ENCODE measurements at regions not wholly inside any gene's neighbourhood (a gene's known extent, or its start where the extent isn't known, plus 50 kb on each side); places are given as distances from the start of the nearest gene placed in this dataset.

- TF ChIP-seq CTCF (IDR thresholded peaks at IDR 0.05; ENCODE audit: borderline replicate concordance, insufficient read depth, low read depth, low read length) = no peak
Measured at GRCh38 chr1:81619156-81619555, 181.6 kb upstream of the ADGRL2 start.

GRCh38 chr1:81618376-81618775 is 182.4 kb upstream of the ADGRL2 start:
- TF ChIP-seq CTCF (IDR thresholded peaks at IDR 0.05; ENCODE audit: borderline replicate concordance, insufficient read depth, low read depth, low read length) = no peak
- H3K4me3 ChIP-seq (ENCODE audit: low read depth, low read length) = no peak overlapping the region

More at GRCh38 chr1:81619156-81619555, 181.6 kb upstream of the ADGRL2 start:
- H3K4me3 ChIP-seq (ENCODE audit: low read depth, low read length) = no peak overlapping the region

DNA sequence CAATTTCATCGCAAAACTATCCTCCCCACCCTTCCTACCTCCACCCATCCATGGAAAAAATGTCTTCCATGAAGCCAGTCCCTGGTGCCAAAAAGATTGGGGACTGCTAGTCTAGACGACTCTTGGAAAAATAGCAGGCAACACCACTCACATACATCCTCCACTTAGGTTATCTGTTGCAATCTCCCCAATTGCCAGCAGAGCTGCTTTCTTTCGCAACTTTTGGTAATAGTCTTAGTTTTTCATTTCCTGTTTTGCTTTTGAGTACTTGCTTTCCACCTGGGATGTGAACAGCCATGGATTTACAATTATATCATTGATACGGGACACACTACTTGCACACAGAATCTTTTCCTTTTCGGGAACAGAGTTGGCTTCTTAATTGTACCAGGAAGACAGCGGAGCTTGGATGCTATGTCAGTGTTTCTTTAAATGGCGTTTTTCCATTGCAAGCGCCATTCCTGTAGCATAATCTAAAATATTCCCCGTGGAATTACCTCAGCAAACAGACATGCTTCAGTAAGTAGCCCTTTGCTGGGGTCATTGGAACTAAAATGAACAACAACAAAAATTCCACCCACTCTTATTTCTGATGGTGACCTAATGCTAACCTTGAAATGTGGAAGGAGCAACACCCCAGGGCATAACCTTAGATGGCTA is 183.3 kb upstream of the ADGRL2 start:
- TF ChIP-seq CTCF (IDR thresholded peaks at IDR 0.05; ENCODE audit: borderline replicate concordance, insufficient read depth, low read depth, low read length) = no peak
- no peak overlapping the region for H3K4me3 ChIP-seq (ENCODE audit: low read depth, low read length)

DNA sequence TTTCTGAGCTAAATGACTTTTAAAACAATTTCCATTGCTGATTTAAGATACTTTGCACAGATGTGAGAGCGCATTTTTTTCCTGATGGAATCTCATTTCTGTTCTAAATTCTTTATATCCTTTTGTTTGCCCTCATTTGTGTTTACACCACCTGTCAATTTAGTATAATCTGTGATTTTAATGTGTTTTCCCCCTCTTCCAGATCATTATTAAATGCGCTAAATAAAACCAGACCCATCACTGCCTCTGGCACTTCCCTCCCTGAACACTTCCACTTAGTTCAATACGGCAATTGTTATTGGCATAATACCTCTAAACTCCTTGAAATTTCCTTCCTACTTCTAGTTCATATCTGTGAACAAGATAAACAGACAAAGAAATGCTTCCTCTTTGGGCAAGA is 186.9 kb upstream of the ADGRL2 start:
- TF ChIP-seq CTCF (IDR thresholded peaks at IDR 0.05; ENCODE audit: borderline replicate concordance, insufficient read depth, low read depth, low read length) = no peak

GRCh38 chr1:81607924-81608323 is 192.8 kb upstream of the ADGRL2 start:
- no peak for TF ChIP-seq CTCF (IDR thresholded peaks at IDR 0.05; ENCODE audit: borderline replicate concordance, insufficient read depth, low read depth, low read length)
- no peak overlapping the region for H3K4me3 ChIP-seq (ENCODE audit: low read depth, low read length)

More for the DNA sequence above, 186.9 kb upstream of the ADGRL2 start:
- no peak overlapping the region for H3K4me3 ChIP-seq (ENCODE audit: low read depth, low read length)

GRCh38 chr1:81607086-81607485 is 193.6 kb upstream of the ADGRL2 start:
- H3K4me3 ChIP-seq (ENCODE audit: low read depth, low read length) = no peak overlapping the region
- no peak for TF ChIP-seq CTCF (IDR thresholded peaks at IDR 0.05; ENCODE audit: borderline replicate concordance, insufficient read depth, low read depth, low read length)

DNA sequence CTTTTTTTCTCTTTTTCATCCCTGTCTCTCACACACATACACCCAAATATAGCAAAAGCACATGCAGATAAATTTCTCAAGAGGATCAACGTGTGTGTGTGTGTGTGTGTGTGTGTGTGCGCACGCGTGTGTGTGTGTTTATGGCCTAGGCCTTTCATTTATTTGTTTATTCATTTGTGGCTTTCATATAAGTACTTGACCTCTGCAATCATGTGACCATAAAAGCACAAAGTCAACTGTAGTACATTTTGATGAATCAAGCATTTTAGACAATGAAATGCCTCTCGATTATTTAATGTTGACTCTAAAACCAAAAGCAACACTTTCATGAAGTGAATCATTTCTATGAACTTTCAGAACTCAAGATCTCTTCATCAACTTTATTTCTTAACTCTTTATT is 194.1 kb upstream of the ADGRL2 start:
- no peak overlapping the region for H3K4me3 ChIP-seq (ENCODE audit: low read depth, low read length)

More for the DNA sequence above, 194.1 kb upstream of the ADGRL2 start:
- no peak for TF ChIP-seq CTCF (IDR thresholded peaks at IDR 0.05; ENCODE audit: borderline replicate concordance, insufficient read depth, low read depth, low read length)

Measured in GM12875 (cell line).